Gastrocnemius medialis (tissue), 4 donors: ENCODE measurements at regions not wholly inside any gene's neighbourhood (a gene's known extent, or its start where the extent isn't known, plus 50 kb on each side); places are given as distances from the start of the nearest gene placed in this dataset.

Experiments
- POLR2A ChIP-seq, 2 donors: fragments of 450-650 bp; IDR thresholded peaks; one replicate each; pipeline ENCODE4 v1.6.1; 2017; ENCODE audit warnings: antibody characterized with exemption in 2 of 2, mild to moderate bottlenecking in 2 of 2, moderate library complexity in 2 of 2
- TF ChIP-seq, protein P1 (sequence below), 5 experiments: fragments of 450-650 bp in 3 of 5; fragments of 200-600 bp in 2 of 5; sonication (generic) in 2 of 5; IDR thresholded peaks in 4 of 5; conservative IDR thresholded peaks in 1 of 5; 1 replicate in 4 of 5; 2 replicates in 1 of 5; pipeline ENCODE4 v1.5.1; 2016 to 2019; ENCODE audit warnings: antibody characterized with exemption in 5 of 5, mild to moderate bottlenecking in 3 of 5, moderate library complexity in 3 of 5

DNA sequence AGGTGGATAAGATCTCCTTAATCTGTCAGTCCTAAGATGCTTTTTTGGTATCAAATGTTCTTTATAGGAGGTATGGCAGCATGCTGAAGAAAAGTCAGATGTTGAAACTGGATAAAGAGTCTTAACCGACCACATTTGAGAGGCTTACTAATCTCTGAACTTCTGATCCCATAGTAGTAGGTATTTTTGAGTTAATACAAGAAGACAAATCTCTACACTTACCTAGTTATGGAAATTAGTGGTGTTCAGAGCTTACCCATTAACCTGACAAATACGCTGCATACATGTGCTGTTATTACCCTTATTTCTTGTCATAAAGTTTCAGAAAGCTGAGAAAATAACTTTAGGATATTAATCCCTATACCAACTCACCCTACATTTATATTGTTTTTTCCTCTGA, 83.0 kb downstream of the ISL1 start:
- no peak for TF ChIP-seq POLR2A (IDR thresholded peaks at IDR 0.05)
- TF ChIP-seq, protein P1, sequence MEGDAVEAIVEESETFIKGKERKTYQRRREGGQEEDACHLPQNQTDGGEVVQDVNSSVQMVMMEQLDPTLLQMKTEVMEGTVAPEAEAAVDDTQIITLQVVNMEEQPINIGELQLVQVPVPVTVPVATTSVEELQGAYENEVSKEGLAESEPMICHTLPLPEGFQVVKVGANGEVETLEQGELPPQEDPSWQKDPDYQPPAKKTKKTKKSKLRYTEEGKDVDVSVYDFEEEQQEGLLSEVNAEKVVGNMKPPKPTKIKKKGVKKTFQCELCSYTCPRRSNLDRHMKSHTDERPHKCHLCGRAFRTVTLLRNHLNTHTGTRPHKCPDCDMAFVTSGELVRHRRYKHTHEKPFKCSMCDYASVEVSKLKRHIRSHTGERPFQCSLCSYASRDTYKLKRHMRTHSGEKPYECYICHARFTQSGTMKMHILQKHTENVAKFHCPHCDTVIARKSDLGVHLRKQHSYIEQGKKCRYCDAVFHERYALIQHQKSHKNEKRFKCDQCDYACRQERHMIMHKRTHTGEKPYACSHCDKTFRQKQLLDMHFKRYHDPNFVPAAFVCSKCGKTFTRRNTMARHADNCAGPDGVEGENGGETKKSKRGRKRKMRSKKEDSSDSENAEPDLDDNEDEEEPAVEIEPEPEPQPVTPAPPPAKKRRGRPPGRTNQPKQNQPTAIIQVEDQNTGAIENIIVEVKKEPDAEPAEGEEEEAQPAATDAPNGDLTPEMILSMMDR (IDR thresholded peaks at IDR 0.05 in 4 of 5, conservative IDR thresholded peaks at IDR 0.05 in 1 of 5) = no peak
